Lower lobe of right lung (tissue), 2 donors: ENCODE measurements at regions not wholly inside any gene's neighbourhood (a gene's known extent, or its start where the extent isn't known, plus 50 kb on each side); places are given as distances from the start of the nearest gene placed in this dataset.

Experiments
- ATAC-seq, 2 donors: fragments of 200-7000 bp; cut with Tn5 transposase; one replicate each; pipeline ENCODE4 v1.9.1; 2020 to 2022; ENCODE audit warnings: mild to moderate bottlenecking in 2 of 2, moderate library complexity in 2 of 2
- DNase-seq: peaks from one replicate; pipeline ENCODE4 v3.0.0-alpha.2; 2020
- H3K27ac ChIP-seq: fragments of 200-600 bp; one replicate; pipeline ENCODE4 v1.8.0; 2022
- H3K27me3 ChIP-seq: fragments of 200-600 bp; one replicate; pipeline ENCODE4 v1.8.0; 2022; ENCODE audit warnings: low read depth
- H3K36me3 ChIP-seq: fragments of 200-600 bp; one replicate; pipeline ENCODE4 v1.8.0; 2022; ENCODE audit warnings: mild to moderate bottlenecking
- H3K4me1 ChIP-seq: fragments of 200-600 bp; one replicate; pipeline ENCODE4 v1.8.0; 2022
- H3K4me3 ChIP-seq: fragments of 200-600 bp; one replicate; pipeline ENCODE4 v1.8.0; 2022; ENCODE audit warnings: mild to moderate bottlenecking
- H3K9me3 ChIP-seq: fragments of 200-600 bp; one replicate; pipeline ENCODE4 v1.8.0; 2022
- intact Hi-C: fragments of 100-400 bp; cut with DNase I; formaldehyde crosslinking; loops from one replicate; pipeline ENCODE4 v1.11.0; 2022
- TF ChIP-seq, protein P1 (sequence below): fragments of 200-600 bp; IDR thresholded peaks from one replicate; pipeline ENCODE4 v1.8.0; 2022; ENCODE audit warnings: antibody characterized with exemption, mild to moderate bottlenecking
- donor health status: DM: no; HTN: yes; CAD: no; lungs with severe emphysema.

- DNase-seq (no peak), ATAC-seq (no peak)
- H3K4me1 ChIP-seq, result no peaks in the 10 kb centered on the region
- no peak overlapping the region for H3K27ac ChIP-seq
- intact Hi-C loops, result no loop called here
- H3K9me3 ChIP-seq, result no peaks in the 10 kb centered on the region
- no peaks in the 10 kb centered on the region for H3K36me3 ChIP-seq
- H3K27me3 ChIP-seq, result no peaks in the 10 kb centered on the region
- TF ChIP-seq, protein P1, sequence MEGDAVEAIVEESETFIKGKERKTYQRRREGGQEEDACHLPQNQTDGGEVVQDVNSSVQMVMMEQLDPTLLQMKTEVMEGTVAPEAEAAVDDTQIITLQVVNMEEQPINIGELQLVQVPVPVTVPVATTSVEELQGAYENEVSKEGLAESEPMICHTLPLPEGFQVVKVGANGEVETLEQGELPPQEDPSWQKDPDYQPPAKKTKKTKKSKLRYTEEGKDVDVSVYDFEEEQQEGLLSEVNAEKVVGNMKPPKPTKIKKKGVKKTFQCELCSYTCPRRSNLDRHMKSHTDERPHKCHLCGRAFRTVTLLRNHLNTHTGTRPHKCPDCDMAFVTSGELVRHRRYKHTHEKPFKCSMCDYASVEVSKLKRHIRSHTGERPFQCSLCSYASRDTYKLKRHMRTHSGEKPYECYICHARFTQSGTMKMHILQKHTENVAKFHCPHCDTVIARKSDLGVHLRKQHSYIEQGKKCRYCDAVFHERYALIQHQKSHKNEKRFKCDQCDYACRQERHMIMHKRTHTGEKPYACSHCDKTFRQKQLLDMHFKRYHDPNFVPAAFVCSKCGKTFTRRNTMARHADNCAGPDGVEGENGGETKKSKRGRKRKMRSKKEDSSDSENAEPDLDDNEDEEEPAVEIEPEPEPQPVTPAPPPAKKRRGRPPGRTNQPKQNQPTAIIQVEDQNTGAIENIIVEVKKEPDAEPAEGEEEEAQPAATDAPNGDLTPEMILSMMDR, result no peak
- no peak overlapping the region for H3K4me3 ChIP-seq
These were observed 77.9 kb upstream of the PHLPP1 start for GRCh38 chr18:62637403-62637802.

DNA sequence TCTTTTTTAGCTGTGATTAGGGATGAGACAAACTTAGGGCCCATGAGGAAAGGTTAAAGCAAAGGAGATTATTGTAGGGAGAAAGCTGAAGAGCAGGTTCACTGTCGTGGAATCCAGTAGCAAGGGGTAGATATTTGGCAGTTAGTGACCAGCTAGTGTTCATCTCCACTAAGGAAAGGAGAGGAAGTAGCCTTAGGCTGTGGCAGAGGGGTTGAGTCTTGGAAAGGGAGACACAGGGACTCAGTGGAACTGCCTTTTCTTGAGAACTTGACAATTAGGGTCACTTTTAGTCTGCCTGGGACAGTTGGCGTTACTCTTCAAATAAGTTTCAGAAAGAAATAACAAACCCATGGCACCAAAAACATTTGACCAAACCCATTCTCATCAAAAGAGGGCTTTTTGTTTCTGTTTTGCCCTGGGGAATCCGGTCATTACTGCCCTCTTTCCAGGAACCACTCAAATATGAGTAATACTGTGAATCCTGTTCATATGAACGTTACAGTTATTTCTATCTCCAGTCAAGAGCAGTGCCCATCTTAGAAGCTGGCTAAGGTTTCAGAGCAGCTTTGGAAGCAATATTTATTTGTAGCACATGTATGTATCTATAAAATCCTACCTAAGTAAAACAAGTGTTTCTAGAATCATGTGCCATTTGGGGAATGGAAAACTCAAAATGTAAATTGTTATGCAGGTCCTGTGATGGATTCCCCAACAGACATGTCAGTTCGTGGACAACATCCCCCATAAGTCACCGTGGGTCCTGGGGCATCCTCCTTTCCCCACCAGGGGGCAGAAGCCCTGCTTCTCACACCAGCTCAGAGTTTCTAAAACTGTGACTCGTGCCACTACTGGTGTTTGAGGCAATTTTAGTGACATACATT is 77.3 kb upstream of the PHLPP1 start:
- intact Hi-C loops, result no loop called here
- no peak for ATAC-seq
- H3K9me3 ChIP-seq, result no peaks in the 10 kb centered on the region

DNA sequence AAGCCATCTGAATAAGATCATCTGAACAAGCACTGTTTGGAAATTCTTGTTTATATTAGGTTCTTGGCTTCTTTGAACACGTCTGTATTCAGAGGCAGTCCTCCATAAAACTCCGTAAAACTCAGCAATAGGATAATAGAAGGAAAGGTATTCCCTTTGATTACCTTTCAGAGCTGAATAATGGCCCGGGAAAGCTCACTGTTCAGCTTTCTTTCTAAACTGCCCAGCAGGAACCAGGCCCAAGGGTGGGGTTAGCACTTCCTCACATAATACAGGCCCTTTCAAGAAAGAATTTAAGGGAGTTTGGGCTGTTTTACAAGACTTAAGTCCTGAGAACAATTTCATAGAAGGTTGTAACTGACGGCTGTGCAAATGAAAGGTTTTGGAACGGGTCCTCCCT is 72.2 kb upstream of the PHLPP1 start:
- Histone ChIP-seq H3K27me3 (no peaks in the 10 kb centered on the region), H3K36me3 (no peaks in the 10 kb centered on the region), H3K4me3 (no peak overlapping the region), H3K9me3 (no peaks in the 10 kb centered on the region), H3K4me1 (no peaks in the 10 kb centered on the region), H3K27ac (no peak overlapping the region)
- intact Hi-C loops, result no loop called here
- DNase-seq, result no peak
- ATAC-seq, result no peak
- TF ChIP-seq, protein P1, result no peak

More for the DNA sequence above, 77.3 kb upstream of the PHLPP1 start:
- no peak for DNase-seq
- TF ChIP-seq, protein P1, result peak; percentile 64
- Histone ChIP-seq H3K27ac (no peak overlapping the region), H3K27me3 (no peaks in the 10 kb centered on the region), H3K36me3 (no peaks in the 10 kb centered on the region), H3K4me3 (no peak overlapping the region), H3K4me1 (no peaks in the 10 kb centered on the region)

DNA sequence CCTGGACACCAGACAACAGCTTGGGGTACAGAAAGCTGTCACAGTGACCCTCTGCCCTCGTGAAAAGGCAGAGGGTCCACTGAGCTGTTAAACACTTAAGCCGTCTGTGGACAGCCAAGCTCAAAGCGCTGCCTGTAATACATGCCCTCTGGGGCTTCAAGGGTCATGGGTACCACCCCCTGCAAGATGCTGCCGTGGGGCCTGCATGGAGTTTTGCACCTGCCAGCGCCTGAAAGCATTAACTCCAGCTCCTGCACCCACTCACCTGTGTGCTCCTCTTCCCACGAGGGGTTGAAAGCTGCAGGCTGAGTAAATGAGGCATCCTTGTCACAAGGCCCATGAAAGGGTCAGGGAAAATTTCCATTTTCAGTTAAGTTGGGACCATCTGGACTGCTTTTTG is 70.6 kb upstream of the PHLPP1 start:
- H3K9me3 ChIP-seq, result no peaks in the 10 kb centered on the region
- no peak overlapping the region for H3K4me3 ChIP-seq
- DNase-seq, result no peak
- intact Hi-C loops, result no loop called here
- no peaks in the 10 kb centered on the region for H3K4me1 ChIP-seq
- no peak overlapping the region for H3K27ac ChIP-seq
- H3K36me3 ChIP-seq, result no peaks in the 10 kb centered on the region
- TF ChIP-seq, protein P1, result no peak
- ATAC-seq, result no peak
- H3K27me3 ChIP-seq, result no peaks in the 10 kb centered on the region

- ATAC-seq (no peak), DNase-seq (no peak)
- H3K4me3 ChIP-seq, result no peak overlapping the region
- no peaks in the 10 kb centered on the region for H3K9me3 ChIP-seq
- TF ChIP-seq, protein P1, result no peak
- no peaks in the 10 kb centered on the region for H3K27me3 ChIP-seq
- H3K4me1 ChIP-seq, result no peaks in the 10 kb centered on the region
- H3K36me3 ChIP-seq, result no peaks in the 10 kb centered on the region
- H3K27ac ChIP-seq, result no peak overlapping the region
- intact Hi-C loops, result no loop called here
These were observed 68.2 kb upstream of the PHLPP1 start for GRCh38 chr18:62647179-62647578.
